ENCODE measurements at regions not wholly inside any gene's neighbourhood (a gene's known extent, or its start where the extent isn't known, plus 50 kb on each side); places are given as distances from the start of the nearest gene placed in this dataset.
"Not testable (repeated sequence)": the region's sequence is repeated elsewhere in the genome, so short reads cannot be mapped to it uniquely, and the experiment has no call there.

GRCh38 chr1:227486559-227486958 is 76.8 kb upstream of the ZNF678 start:
- TF ChIP-seq EZH2 (IDR thresholded peaks at IDR 0.05; ENCODE audit: low read length): no peak
- no peak for TF ChIP-seq CTCF (optimal IDR thresholded peaks at IDR 0.05 in 1 of 3, IDR thresholded peaks at IDR 0.05 in 1 of 3, conservative IDR thresholded peaks at IDR 0.05 in 1 of 3; ENCODE audit: extremely low read depth in 1 of 3, insufficient read depth in 2 of 3, low read length in 3 of 3)
- no peak overlapping the region for H3K4me2 ChIP-seq (ENCODE audit: control insufficient read depth, extremely low read depth, insufficient read depth, low read depth, low read length)
- FAIRE-seq (no peak), DNase-seq (ENCODE audit: low read depth, low spot score) (no peak)
- H2AFZ ChIP-seq (ENCODE audit: control insufficient read depth, low read length): no peak overlapping the region
- H3K27me3 ChIP-seq (ENCODE audit: control insufficient read depth, extremely low read depth, insufficient read depth, low read length): peaks cover 4% of the 10 kb centered on the region
- H3K9ac ChIP-seq (ENCODE audit: control insufficient read depth, extremely low read depth, insufficient read depth, low read length): no peak overlapping the region
- no peak overlapping the region for H3K4me3 ChIP-seq (ENCODE audit: control insufficient read depth in 2 of 3, extremely low read depth in 1 of 3, insufficient read depth in 2 of 3, low read depth in 1 of 3, low read length in 3 of 3)
- no peaks in the 10 kb centered on the region for H3K36me3 ChIP-seq (ENCODE audit: control insufficient read depth in 2 of 2, extremely low read depth in 1 of 2, insufficient read depth in 2 of 2, low read length in 2 of 2)
- H3K27ac ChIP-seq (ENCODE audit: control insufficient read depth, insufficient read depth, low read length): no peak overlapping the region
- dilution Hi-C loops (cut with MboI; ENCODE audit: extremely low pct_ligation_motif_present, low sequenced_read_pairs): no loop called here
- peaks cover 2% of the 10 kb centered on the region for H3K9me3 ChIP-seq (ENCODE audit: control insufficient read depth, low read depth, low read length)
- H4K20me1 ChIP-seq (ENCODE audit: control insufficient read depth, extremely low read depth, insufficient read depth, low read length): no peaks in the 10 kb centered on the region
- H3K79me2 ChIP-seq (ENCODE audit: control insufficient read depth, insufficient read depth, low read length): no peaks in the 10 kb centered on the region
- no peaks in the 10 kb centered on the region for H3K4me1 ChIP-seq (ENCODE audit: control insufficient read depth, extremely low read depth, insufficient read depth, low read length)
- H3K9me1 ChIP-seq (ENCODE audit: control insufficient read depth, extremely low read depth, insufficient read depth, low read length): no peaks in the 10 kb centered on the region

- no peak overlapping the region for H3K4me3 ChIP-seq (ENCODE audit: control insufficient read depth in 2 of 3, extremely low read depth in 1 of 3, insufficient read depth in 2 of 3, low read depth in 1 of 3, low read length in 3 of 3)
- no peaks in the 10 kb centered on the region for H3K36me3 ChIP-seq (ENCODE audit: control insufficient read depth in 2 of 2, extremely low read depth in 1 of 2, insufficient read depth in 2 of 2, low read length in 2 of 2)
- dilution Hi-C loops (cut with MboI; ENCODE audit: extremely low pct_ligation_motif_present, low sequenced_read_pairs): no loop called here
- H2AFZ ChIP-seq (ENCODE audit: control insufficient read depth, low read length): no peak overlapping the region
- no peaks in the 10 kb centered on the region for H3K79me2 ChIP-seq (ENCODE audit: control insufficient read depth, insufficient read depth, low read length)
- DNase-seq (ENCODE audit: low read depth, low spot score): no peak
- no peaks in the 10 kb centered on the region for H3K9me3 ChIP-seq (ENCODE audit: control insufficient read depth, low read depth, low read length)
- no peaks in the 10 kb centered on the region for H4K20me1 ChIP-seq (ENCODE audit: control insufficient read depth, extremely low read depth, insufficient read depth, low read length)
- TF ChIP-seq CTCF (optimal IDR thresholded peaks at IDR 0.05 in 1 of 3, IDR thresholded peaks at IDR 0.05 in 1 of 3, conservative IDR thresholded peaks at IDR 0.05 in 1 of 3; ENCODE audit: extremely low read depth in 1 of 3, insufficient read depth in 2 of 3, low read length in 3 of 3) (no peak), EZH2 (IDR thresholded peaks at IDR 0.05; ENCODE audit: low read length) (no peak)
- no peak for FAIRE-seq
- H3K4me1 ChIP-seq (ENCODE audit: control insufficient read depth, extremely low read depth, insufficient read depth, low read length): no peaks in the 10 kb centered on the region
- no peak overlapping the region for H3K27ac ChIP-seq (ENCODE audit: control insufficient read depth, insufficient read depth, low read length)
- H3K4me2 ChIP-seq (ENCODE audit: control insufficient read depth, extremely low read depth, insufficient read depth, low read depth, low read length): no peak overlapping the region
- no peak overlapping the region for H3K9ac ChIP-seq (ENCODE audit: control insufficient read depth, extremely low read depth, insufficient read depth, low read length)
- H3K27me3 ChIP-seq (ENCODE audit: control insufficient read depth, extremely low read depth, insufficient read depth, low read length): peaks cover 6% of the 10 kb centered on the region
- no peaks in the 10 kb centered on the region for H3K9me1 ChIP-seq (ENCODE audit: control insufficient read depth, extremely low read depth, insufficient read depth, low read length)
These were observed 81.4 kb upstream of the ZNF678 start for GRCh38 chr1:227482023-227482299.

- H3K4me3 ChIP-seq (ENCODE audit: control insufficient read depth in 2 of 3, extremely low read depth in 1 of 3, insufficient read depth in 2 of 3, low read depth in 1 of 3, low read length in 3 of 3); H2AFZ ChIP-seq (ENCODE audit: control insufficient read depth, low read length); DNase-seq (ENCODE audit: low read depth, low spot score); H3K9me1 ChIP-seq (ENCODE audit: control insufficient read depth, extremely low read depth, insufficient read depth, low read length); H3K4me1 ChIP-seq (ENCODE audit: control insufficient read depth, extremely low read depth, insufficient read depth, low read length); H3K27ac ChIP-seq (ENCODE audit: control insufficient read depth, insufficient read depth, low read length); dilution Hi-C loops (cut with MboI; ENCODE audit: extremely low pct_ligation_motif_present, low sequenced_read_pairs); H3K36me3 ChIP-seq (ENCODE audit: control insufficient read depth in 2 of 2, extremely low read depth in 1 of 2, insufficient read depth in 2 of 2, low read length in 2 of 2); H3K9me3 ChIP-seq (ENCODE audit: control insufficient read depth, low read depth, low read length); H3K27me3 ChIP-seq (ENCODE audit: control insufficient read depth, extremely low read depth, insufficient read depth, low read length); FAIRE-seq; H3K4me2 ChIP-seq (ENCODE audit: control insufficient read depth, extremely low read depth, insufficient read depth, low read depth, low read length); H3K9ac ChIP-seq (ENCODE audit: control insufficient read depth, extremely low read depth, insufficient read depth, low read length); H3K79me2 ChIP-seq (ENCODE audit: control insufficient read depth, insufficient read depth, low read length); H4K20me1 ChIP-seq (ENCODE audit: control insufficient read depth, extremely low read depth, insufficient read depth, low read length): not testable (repeated sequence)
These were observed 89.3 kb upstream of the ZNF678 start for GRCh38 chr1:227474072-227474471.

All from keratinocyte (primary cell).